GM18507 (cell line): ENCODE measurements at regions not wholly inside any gene's neighbourhood (a gene's known extent, or its start where the extent isn't known, plus 50 kb on each side); places are given as distances from the start of the nearest gene placed in this dataset.

Experiments used
- DNase-seq: peaks from one replicate; pipeline ENCODE4 v3.0.0; 2011; ENCODE audit warnings: low read depth; ENCODE audit not compliant: insufficient read length; ENCODE audit errors: extremely low spot score
- FAIRE-seq: peaks from 2 replicates; lab custom pipeline; 2011; peaks lifted over from hg19 to GRCh38; lab: Jason Lieb, UNC

GRCh38 chr5:3925022-3925421 is 329.4 kb downstream of the IRX1 start:
- no peak for FAIRE-seq
- DNase-seq: no peak

GRCh38 chr5:3925935-3926334 is 330.3 kb downstream of the IRX1 start:
- DNase-seq (no peak), FAIRE-seq (no peak)

GRCh38 chr5:3929799-3930198 is 334.2 kb downstream of the IRX1 start:
- FAIRE-seq: no peak
- no peak for DNase-seq

GRCh38 chr5:3931976-3932375 is 336.3 kb downstream of the IRX1 start:
- FAIRE-seq: no peak
- no peak for DNase-seq

GRCh38 chr5:3933536-3933935 is 337.9 kb downstream of the IRX1 start:
- no peak for FAIRE-seq
- no peak for DNase-seq

- DNase-seq (no peak), FAIRE-seq (no peak)
These were observed 338.3 kb downstream of the IRX1 start for GRCh38 chr5:3933966-3934365.

- no peak for DNase-seq
- no peak for FAIRE-seq
These were observed 348.2 kb downstream of the IRX1 start for GRCh38 chr5:3943859-3944258.

GRCh38 chr5:3944930-3945329 is 349.3 kb downstream of the IRX1 start:
- FAIRE-seq (no peak), DNase-seq (no peak)

- no peak for DNase-seq
- no peak for FAIRE-seq
These were observed 353.2 kb downstream of the IRX1 start for GRCh38 chr5:3948838-3949237.

GRCh38 chr5:3954199-3954598 is 358.6 kb downstream of the IRX1 start:
- FAIRE-seq (no peak), DNase-seq (no peak)

GRCh38 chr5:3954633-3955032 is 359.0 kb downstream of the IRX1 start:
- DNase-seq (no peak), FAIRE-seq (no peak)

- no peak for FAIRE-seq
- no peak for DNase-seq
These were observed 362.0 kb downstream of the IRX1 start for GRCh38 chr5:3957658-3958057.

- FAIRE-seq (no peak), DNase-seq (no peak)
These were observed 362.8 kb downstream of the IRX1 start for GRCh38 chr5:3958389-3958788.

- no peak for DNase-seq
- no peak for FAIRE-seq
These were observed 366.5 kb downstream of the IRX1 start for GRCh38 chr5:3962113-3962512.

- DNase-seq: no peak
- no peak for FAIRE-seq
These were observed 368.0 kb downstream of the IRX1 start for GRCh38 chr5:3963652-3964051.

- FAIRE-seq (no peak), DNase-seq (no peak)
These were observed 384.5 kb downstream of the IRX1 start for GRCh38 chr5:3980156-3980555.

- DNase-seq (no peak), FAIRE-seq (no peak)
These were observed 392.2 kb downstream of the IRX1 start for GRCh38 chr5:3987867-3988266.

- FAIRE-seq (no peak), DNase-seq (no peak)
These were observed 398.3 kb downstream of the IRX1 start for GRCh38 chr5:3993856-3994473.

- FAIRE-seq: no peak
- no peak for DNase-seq
These were observed 399.0 kb downstream of the IRX1 start for GRCh38 chr5:3994628-3995027.

GRCh38 chr5:3995954-3996619 is 400.5 kb downstream of the IRX1 start:
- FAIRE-seq (no peak), DNase-seq (no peak)

- DNase-seq (no peak), FAIRE-seq (no peak)
These were observed 401.2 kb downstream of the IRX1 start for GRCh38 chr5:3996707-3997336.
